HEK293 (cell line): ENCODE measurements at regions not wholly inside any gene's neighbourhood (a gene's known extent, or its start where the extent isn't known, plus 50 kb on each side); places are given as distances from the start of the nearest gene placed in this dataset.

Experiments used
- KLF1 ChIP-seq: fragments of 450-650 bp; formaldehyde crosslinking; IDR thresholded peaks from 2 replicates; pipeline ENCODE4 v1.5.1; 2016; ENCODE audit warnings: missing biosample characterization, missing genetic modification characterization
- ZBTB17 ChIP-seq: fragments of 450-650 bp; formaldehyde crosslinking; IDR thresholded peaks from 2 replicates; pipeline ENCODE4 v1.5.1; 2016; ENCODE audit warnings: missing biosample characterization, missing genetic modification characterization
- ZIC2 ChIP-seq: fragments of 450-650 bp; formaldehyde crosslinking; IDR thresholded peaks from 2 replicates; pipeline ENCODE4 v1.5.1; 2016; ENCODE audit warnings: missing biosample characterization, missing genetic modification characterization
- ZNF114 ChIP-seq: fragments of 450-650 bp; formaldehyde crosslinking; IDR thresholded peaks from 2 replicates; pipeline ENCODE4 v1.5.0; 2017; ENCODE audit warnings: missing biosample characterization, missing genetic modification characterization
- ZNF274 ChIP-seq, 2 experiments: fragments of 200-500 bp in 1 of 2; fragments of 450-650 bp in 1 of 2; sonication (Bioruptor generic) in 1 of 2; formaldehyde crosslinking in 1 of 2; IDR thresholded peaks; 2 replicates each; pipeline versions ENCODE4 v1.5.1 to v1.6.1; 2014 to 2016; ENCODE audit warnings: borderline replicate concordance in 1 of 2, inconsistent platforms in 1 of 2, low read length in 1 of 2, missing biosample characterization in 1 of 2, missing genetic modification characterization in 1 of 2
- ZNF416 ChIP-seq: fragments of 450-650 bp; formaldehyde crosslinking; IDR thresholded peaks from 2 replicates; pipeline ENCODE4 v1.5.1; 2016; ENCODE audit warnings: missing biosample characterization, missing genetic modification characterization
- ZNF423 ChIP-seq: fragments of 450-650 bp; formaldehyde crosslinking; IDR thresholded peaks from 2 replicates; pipeline ENCODE4 v1.5.1; 2016; ENCODE audit warnings: missing biosample characterization, missing genetic modification characterization
- ZNF510 ChIP-seq: fragments of 450-650 bp; formaldehyde crosslinking; IDR thresholded peaks from 2 replicates; pipeline ENCODE4 v1.5.1; 2018; ENCODE audit warnings: mild to moderate bottlenecking, missing genetic modification characterization, missing biosample characterization; ENCODE audit not compliant: insufficient replicate concordance
- ZNF544 ChIP-seq: fragments of 450-650 bp; formaldehyde crosslinking; IDR thresholded peaks from 2 replicates; pipeline ENCODE4 v1.5.0; 2017; ENCODE audit warnings: missing biosample characterization, missing genetic modification characterization
- TF ChIP-seq, protein P1 (sequence below): fragments of 450-650 bp; formaldehyde crosslinking; IDR thresholded peaks from 2 replicates; pipeline ENCODE4 v1.5.1; 2016; ENCODE audit warnings: missing biosample characterization, missing genetic modification characterization
- TF ChIP-seq, protein P2 (sequence below): fragments of 450-650 bp; formaldehyde crosslinking; IDR thresholded peaks from 2 replicates; pipeline ENCODE4 v1.5.1; 2016; ENCODE audit warnings: missing biosample characterization, missing genetic modification characterization
- TF ChIP-seq, protein P3 (sequence below): fragments of 450-650 bp; formaldehyde crosslinking; IDR thresholded peaks from 2 replicates; pipeline ENCODE4 v1.5.1; 2016; ENCODE audit warnings: missing biosample characterization, missing genetic modification characterization
- TF ChIP-seq, protein P4 (sequence below): fragments of 450-650 bp; formaldehyde crosslinking; IDR thresholded peaks from 2 replicates; pipeline ENCODE4 v1.5.1; 2016; ENCODE audit warnings: missing biosample characterization, missing genetic modification characterization

DNA sequence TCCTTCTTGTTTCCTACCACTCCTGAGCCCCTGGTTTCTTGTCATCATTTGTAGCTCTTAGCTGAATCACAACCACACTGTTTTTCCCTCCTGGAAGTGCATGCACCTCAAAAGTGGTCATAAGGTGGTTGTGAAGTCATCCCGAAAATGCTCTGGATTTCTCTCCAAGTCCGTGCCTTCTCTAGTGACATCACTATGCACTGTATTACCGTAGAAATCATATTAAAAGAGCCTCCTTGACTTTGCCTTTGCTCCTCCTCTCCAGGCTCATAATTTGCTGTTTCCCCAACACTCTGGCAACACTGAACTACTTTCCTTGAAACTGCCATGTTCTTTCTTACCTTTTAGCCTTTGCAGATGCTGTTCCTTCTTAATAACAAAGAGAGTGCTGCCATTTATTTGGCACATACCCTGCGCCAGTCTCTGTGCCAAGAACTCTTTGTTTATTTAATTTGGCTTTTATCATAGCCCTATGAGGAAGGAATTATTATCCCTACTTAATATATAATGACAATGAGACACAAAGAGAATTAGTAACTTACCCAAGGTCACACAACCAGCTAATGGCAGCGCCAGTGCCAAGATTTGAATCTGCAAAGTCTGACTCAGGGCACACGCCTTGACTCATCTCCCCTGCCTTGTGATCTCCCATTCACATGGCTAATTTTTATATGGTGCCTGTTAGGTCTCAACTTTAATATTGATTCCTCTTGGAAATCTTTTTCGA, 115.4 kb downstream of the KIF4B start:
- no peak for TF ChIP-seq ZBTB17 (tag by site-specific recombination)
- TF ChIP-seq, protein P1, sequence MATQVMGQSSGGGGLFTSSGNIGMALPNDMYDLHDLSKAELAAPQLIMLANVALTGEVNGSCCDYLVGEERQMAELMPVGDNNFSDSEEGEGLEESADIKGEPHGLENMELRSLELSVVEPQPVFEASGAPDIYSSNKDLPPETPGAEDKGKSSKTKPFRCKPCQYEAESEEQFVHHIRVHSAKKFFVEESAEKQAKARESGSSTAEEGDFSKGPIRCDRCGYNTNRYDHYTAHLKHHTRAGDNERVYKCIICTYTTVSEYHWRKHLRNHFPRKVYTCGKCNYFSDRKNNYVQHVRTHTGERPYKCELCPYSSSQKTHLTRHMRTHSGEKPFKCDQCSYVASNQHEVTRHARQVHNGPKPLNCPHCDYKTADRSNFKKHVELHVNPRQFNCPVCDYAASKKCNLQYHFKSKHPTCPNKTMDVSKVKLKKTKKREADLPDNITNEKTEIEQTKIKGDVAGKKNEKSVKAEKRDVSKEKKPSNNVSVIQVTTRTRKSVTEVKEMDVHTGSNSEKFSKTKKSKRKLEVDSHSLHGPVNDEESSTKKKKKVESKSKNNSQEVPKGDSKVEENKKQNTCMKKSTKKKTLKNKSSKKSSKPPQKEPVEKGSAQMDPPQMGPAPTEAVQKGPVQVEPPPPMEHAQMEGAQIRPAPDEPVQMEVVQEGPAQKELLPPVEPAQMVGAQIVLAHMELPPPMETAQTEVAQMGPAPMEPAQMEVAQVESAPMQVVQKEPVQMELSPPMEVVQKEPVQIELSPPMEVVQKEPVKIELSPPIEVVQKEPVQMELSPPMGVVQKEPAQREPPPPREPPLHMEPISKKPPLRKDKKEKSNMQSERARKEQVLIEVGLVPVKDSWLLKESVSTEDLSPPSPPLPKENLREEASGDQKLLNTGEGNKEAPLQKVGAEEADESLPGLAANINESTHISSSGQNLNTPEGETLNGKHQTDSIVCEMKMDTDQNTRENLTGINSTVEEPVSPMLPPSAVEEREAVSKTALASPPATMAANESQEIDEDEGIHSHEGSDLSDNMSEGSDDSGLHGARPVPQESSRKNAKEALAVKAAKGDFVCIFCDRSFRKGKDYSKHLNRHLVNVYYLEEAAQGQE (tag by site-specific recombination): no peak
- TF ChIP-seq ZNF274 (IDR thresholded peaks at IDR 0.05; ENCODE audit: low read length): no peak
- TF ChIP-seq ZNF274 (tag by site-specific recombination; IDR thresholded peaks at IDR 0.05; ENCODE audit: borderline replicate concordance): no peak
- TF ChIP-seq ZIC2: no peak
- TF ChIP-seq KLF1 (tag by site-specific recombination): no peak
- TF ChIP-seq, protein P2, sequence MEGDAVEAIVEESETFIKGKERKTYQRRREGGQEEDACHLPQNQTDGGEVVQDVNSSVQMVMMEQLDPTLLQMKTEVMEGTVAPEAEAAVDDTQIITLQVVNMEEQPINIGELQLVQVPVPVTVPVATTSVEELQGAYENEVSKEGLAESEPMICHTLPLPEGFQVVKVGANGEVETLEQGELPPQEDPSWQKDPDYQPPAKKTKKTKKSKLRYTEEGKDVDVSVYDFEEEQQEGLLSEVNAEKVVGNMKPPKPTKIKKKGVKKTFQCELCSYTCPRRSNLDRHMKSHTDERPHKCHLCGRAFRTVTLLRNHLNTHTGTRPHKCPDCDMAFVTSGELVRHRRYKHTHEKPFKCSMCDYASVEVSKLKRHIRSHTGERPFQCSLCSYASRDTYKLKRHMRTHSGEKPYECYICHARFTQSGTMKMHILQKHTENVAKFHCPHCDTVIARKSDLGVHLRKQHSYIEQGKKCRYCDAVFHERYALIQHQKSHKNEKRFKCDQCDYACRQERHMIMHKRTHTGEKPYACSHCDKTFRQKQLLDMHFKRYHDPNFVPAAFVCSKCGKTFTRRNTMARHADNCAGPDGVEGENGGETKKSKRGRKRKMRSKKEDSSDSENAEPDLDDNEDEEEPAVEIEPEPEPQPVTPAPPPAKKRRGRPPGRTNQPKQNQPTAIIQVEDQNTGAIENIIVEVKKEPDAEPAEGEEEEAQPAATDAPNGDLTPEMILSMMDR (tag by site-specific recombination): no peak
- TF ChIP-seq, protein P3, sequence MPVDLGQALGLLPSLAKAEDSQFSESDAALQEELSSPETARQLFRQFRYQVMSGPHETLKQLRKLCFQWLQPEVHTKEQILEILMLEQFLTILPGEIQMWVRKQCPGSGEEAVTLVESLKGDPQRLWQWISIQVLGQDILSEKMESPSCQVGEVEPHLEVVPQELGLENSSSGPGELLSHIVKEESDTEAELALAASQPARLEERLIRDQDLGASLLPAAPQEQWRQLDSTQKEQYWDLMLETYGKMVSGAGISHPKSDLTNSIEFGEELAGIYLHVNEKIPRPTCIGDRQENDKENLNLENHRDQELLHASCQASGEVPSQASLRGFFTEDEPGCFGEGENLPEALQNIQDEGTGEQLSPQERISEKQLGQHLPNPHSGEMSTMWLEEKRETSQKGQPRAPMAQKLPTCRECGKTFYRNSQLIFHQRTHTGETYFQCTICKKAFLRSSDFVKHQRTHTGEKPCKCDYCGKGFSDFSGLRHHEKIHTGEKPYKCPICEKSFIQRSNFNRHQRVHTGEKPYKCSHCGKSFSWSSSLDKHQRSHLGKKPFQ: no peak
- no peak for TF ChIP-seq ZNF416
- TF ChIP-seq, protein P4, sequence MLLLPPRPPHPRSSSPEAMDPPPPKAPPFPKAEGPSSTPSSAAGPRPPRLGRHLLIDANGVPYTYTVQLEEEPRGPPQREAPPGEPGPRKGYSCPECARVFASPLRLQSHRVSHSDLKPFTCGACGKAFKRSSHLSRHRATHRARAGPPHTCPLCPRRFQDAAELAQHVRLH (tag by site-specific recombination): no peak
- no peak for TF ChIP-seq ZNF510 (tag by site-specific recombination)
- TF ChIP-seq ZNF423 (tag by site-specific recombination): no peak
- no peak for TF ChIP-seq ZNF544
- no peak for TF ChIP-seq ZNF114 (tag by site-specific recombination)
